ENCODE measurements at regions not wholly inside any gene's neighbourhood (a gene's known extent, or its start where the extent isn't known, plus 50 kb on each side); places are given as distances from the start of the nearest gene placed in this dataset.

DNA sequence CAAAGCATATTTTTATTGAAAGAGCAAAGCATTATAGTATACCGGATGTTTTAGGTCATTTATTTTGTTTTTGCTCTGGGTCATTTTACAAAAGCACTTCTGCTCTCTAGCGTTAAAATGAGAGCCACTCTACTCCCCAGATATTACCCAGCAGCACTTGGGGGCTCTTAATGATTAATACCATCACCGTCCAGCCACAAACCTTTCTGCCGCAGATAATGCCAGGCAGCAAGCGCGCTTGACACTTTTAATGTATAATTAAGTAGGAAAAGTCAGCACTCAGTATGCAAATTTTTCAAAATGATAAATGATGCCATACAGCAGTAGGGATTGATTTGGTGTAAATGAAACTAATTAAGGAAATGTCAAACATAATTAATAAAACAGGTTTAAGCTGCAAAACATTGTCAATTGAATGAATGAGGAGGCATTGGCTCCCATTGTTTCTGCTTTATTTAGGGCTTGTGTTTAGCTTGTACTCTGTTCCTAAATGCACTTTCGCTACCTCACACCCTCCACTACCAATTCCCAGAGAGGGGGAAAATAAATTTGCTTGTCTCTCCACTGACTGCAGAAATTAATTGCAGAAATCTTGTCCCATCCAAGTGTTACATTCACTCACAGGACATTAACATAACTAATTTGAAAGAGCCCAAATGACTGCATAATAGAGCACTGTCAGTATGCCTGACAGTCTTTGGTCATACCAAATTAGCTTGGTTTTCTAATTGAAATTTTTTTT, 358.8 kb upstream of the ARRDC3 start:
- DNase-seq: no peak

DNA sequence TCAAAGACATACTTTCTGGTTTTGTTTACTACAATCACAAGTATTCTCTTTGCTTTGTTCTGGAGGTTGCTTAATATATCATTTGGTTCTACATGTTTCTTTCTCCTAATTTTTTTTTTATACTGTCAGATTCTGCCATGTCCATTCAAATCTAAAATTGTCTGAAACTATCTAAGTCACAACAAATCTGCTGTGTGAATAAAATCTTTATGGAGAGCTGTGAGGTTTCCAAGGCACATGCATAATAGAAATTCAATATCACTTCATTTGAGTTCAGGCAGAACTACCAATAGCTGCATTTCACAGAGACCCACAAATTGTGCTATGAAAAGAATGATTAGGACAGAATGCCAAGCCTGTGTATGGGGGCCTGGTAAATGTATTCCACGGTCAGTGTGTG, 346.9 kb upstream of the ARRDC3 start:
- no peak for DNase-seq

DNA sequence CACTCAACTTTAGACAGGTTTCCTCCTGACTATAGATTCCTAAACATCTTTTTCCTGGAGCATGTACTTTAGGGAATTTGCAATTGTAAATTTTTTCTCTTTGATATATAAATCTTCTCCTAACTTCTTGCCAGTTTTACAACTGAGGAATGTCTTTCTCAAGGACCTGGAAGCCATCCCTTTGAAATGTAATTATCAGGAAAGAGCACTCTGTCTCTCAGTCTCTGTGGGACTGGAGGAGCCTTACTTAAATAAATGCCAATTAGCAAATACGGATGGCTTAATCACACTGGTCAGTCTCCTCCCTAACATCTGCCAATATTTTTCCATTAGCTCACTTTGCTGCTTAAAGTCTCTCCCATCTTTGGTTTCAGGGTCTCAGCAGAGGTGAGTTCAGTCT, 344.3 kb upstream of the ARRDC3 start:
- DNase-seq: no peak

DNA sequence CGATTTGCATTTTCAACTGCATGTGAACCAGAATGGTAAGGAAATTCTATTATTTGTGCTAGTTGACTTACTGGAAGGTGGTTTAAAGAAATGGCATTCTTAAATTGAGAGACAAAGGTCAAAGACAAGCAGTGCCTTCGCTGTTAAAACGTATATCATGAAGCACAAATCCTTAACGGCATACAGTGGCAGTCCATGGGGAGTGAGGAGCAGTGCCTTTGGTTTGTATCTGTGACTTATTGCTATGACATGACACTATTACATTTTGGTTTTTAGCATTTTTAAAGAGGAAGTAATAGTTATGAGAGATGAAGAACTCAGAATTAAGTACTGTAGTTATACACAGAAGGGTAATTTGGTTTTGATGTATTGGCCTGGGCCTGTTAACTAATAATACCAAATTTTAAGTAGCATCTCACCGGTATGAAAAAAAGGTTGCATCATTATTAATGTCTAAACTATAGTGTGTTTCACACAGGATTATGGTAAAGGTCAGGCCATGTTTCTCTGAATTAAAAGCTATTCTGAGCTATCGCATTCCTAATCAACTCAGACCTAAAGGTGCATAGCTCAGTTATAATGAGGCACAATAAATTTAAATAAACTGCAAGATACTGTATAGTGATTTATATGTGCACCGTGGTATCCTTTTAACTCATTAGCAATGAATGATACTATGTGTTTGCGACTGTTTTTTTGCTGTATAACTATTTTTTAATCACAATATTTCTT, 339.8 kb upstream of the ARRDC3 start:
- no peak for DNase-seq

DNA sequence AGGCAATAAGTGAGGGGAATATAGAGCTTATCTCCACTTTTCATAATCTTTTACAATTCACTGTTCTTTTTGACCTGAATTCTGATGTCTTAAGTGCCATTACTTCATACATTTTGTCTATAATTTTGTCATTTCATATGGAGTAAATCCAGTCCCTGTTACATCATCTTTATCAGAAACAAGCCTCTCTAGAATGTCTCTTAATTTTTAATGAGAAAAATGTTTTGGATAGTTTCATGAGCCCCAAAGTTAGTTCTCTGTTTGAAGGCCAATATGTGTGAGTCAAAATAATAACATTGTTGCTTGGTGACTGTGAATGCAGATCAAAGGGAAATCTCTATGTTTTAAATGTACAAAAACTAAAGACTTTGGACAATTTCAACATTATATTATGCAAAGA, 329.6 kb upstream of the ARRDC3 start:
- no peak for DNase-seq

DNA sequence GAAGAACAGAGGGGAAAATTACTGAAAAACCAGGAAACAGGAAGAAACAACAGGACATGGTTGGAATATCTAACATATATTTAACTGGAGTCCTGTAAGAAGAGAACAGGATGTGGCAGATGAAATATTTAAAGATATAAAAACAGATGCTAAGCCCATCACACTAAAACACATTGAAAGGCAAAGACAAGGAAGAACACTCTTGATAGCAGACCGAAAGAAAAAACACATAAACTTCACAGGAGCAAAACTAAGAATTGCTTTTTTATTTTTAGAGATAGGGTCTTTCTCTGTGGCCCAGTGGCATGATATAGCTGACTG, 324.4 kb upstream of the ARRDC3 start:
- no peak for DNase-seq

DNA sequence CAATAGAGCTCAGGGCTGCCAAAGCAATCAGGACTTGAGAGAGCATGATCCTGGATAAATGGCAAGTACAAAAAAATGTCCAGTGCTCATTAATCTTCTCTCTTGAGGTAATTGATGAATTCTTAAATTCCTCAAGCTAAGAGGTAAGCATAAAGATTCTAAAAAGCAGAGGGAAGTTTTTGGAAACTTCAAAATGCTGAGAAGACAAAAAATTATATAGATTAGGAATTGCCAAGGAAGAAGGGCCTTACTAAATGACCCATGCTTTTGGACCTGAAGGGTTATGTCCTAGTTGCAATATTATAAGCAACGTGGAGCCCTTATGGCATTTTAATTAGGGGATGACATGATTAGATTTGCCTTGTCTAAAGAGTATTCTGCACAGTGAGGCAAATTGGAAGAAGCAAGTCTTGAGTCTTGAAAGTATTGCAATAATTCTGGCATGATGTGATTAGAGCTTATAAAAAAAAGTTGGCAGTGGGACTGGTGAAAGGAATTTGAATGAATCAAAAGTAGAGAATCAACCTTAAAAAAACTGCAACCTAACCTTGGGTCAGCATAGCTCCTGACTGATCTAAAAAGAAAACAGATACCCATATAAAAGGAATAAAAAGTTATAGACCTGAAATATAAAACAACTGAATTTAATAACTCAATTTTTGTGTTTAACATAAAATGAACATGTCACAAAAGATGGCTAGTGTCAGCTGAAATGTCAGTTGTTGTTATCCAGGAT, 323.8 kb upstream of the ARRDC3 start:
- DNase-seq: no peak

DNA sequence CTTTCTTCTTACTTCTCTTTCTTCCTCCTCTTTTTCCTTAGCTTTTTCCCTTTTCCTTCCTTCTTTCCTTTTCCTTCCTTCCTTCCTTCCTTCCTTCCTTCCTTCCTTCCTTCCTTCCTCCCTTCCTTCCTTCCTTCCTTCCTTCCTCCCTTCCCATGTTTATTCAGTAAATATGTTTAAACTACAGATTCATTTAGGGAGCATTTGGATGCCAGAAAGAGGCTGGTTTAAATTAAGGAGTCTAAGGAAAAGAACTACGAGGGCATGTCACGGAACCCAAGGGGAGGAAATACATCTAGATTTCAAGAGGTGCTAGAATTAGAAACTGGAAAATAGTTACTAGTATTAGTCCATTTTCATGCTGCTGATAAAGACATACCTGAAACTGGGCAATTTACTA, 320.0 kb upstream of the ARRDC3 start:
- DNase-seq: no peak

DNA sequence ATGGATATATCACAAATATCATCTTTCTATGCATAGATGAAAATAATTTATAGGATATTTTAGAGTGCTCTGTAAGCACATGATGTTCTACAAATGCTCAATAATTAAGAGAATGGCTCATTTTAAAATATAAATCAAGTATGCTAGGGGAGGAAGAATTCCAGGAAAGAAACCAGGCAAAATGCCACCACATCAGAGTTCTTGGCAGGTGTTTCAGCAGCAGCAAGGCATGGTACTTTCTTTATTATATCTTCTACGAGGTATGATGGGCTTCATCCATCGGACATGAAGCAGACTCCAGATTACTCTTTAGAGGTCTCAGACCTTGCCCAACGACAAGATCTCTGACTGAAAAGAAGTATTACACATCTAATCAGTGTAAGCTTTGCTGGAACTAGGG, 316.3 kb upstream of the ARRDC3 start:
- DNase-seq: no peak

DNA sequence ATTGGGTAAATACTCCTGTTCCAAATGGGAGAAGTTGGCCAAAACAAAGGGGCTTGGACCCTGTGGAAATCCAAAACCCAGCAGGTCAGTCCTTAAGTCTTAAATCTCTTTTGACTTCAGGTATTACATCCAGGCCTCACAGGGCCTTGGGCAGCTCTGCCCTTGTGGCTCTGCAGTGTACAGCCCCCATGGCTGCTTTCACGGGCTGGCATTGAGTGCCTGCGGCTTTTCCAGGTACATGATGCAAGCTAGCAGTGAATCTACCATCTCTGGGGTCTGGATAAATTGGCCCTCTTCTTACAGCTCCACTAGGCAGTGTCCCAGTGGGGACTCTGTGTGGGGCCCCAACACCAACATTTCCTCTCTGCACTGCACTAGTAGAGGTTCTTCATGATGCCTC, 308.5 kb upstream of the ARRDC3 start:
- DNase-seq: no peak

DNA sequence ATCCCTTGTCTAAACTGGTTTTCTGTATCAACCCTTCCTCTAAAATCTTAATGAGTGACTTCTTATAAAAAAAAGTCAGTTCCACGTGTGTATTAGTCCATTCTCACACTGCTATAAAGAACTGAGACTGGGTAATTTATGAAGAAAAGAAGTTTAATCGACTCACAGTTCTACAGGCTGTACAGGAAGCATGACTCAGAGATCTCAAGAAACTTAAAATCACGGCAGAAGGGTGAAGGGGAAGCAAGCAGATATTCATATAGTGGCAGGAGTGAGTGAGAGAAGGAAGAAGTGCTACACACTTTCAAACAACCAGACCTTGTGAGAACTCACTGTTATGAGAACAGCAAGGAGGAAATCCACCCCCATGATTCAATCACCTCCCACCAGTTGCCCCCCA, 307.8 kb upstream of the ARRDC3 start:
- DNase-seq: no peak

DNA sequence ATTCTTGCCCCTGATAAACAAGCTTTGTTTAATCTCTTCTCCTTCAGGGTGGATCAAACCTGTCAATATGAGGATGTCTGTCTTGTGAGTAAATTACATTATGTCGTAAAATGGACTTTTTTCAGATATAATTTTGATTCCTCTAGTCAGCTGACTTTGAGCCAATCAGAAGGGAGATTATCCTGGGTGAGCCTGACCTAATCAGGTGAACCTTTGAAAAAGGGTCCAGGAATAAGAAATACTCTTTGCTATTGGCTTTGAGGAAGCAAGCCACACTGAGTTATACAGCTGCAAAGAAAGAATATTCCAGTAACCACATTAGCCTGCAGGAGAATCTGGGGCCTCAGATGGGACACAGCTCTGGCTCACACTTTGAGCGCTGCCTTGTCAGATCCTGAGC, 304.3 kb upstream of the ARRDC3 start:
- no peak for DNase-seq

DNA sequence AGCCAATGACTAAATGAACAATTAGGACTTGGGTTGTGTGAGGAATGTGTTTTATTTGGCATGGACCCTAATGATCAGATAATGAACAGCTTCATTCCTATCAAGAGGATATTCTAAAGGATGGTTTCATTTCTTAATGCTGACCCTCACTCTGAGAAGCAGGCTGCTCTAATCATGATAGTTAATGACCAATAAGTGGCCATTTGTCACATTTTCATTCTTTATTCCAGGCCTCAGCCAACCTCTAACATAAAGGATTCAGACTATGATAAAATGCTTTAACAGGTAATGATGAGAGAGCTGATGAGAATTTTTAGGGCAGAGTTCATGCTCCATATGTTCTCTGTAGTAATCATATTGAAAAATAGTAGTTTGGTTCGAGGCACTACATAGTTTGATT, 301.5 kb upstream of the ARRDC3 start:
- DNase-seq: no peak

DNA sequence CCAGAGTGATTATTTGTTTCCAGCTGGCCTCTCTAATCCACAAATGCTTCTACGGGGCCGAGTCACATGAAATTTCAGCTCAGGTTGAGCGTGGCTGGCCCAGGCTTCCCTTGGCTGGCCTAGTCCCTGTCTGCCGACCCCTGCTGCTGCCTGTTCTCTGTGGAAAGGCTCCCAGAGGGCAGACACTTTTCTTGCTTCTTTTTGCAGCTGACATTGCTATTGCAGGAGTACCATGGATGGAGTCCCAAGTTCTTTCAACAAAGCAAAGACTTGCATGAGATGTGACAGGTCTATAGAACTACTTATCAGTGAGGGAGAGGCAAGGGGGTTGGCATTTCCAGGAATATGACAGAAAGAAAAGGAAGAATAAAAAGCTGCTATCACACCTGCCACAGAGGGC, 287.4 kb upstream of the ARRDC3 start:
- no peak for DNase-seq

DNA sequence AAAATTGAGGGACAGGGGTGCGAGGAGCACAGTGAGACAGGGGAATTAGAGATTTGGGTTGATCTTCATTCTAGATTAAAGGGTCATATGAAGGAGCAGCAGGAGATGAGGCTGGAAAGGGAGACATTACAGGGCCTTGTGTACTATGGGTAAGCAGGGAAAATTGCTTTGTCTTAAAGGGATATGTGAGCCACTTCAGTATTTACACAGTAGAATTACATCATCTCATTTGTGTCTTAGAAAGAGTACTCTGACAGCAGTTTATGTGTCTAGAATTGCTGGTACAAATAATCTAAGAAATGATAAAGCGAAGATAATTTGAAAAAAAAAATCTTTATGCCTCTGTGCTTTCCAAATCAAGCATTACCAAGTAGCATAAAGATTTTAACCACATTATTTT, 287.0 kb upstream of the ARRDC3 start:
- DNase-seq: no peak

DNA sequence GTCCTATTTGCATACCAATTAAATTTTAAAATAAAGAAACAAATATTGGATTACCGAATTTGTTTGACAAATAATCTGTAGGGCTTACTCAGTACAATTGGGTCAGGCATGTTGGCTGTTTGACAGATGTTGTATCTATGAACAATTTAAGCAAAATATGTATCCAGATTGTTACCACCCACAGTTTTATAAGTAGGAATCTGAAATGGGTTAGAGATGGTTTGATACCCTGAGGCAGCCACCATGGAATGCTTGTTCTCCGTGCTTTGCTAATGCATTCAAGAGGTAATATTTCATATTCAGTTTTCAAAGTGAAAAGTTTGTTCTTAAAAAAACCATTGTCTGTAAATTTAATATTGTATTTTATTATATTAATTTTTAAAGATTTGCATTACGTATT, 285.1 kb upstream of the ARRDC3 start:
- DNase-seq: no peak

DNA sequence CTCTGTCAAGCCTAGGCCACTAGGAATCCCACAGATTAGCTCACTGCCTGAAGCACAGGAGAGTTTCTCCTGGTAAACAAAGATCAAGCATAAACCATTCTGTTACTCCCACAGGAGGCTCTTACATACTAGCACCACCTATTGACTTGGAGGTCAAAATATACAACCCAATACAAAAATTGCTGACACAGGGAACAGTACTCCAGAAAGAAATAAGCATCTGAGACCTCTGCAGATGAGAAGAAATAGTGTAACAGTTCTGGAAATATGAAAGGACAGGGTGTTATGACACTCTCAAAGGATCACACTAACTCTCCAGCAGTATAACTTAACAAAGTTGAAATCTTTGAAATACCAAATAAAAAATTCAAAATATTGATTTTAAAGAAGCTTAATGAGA, 269.6 kb upstream of the ARRDC3 start:
- DNase-seq: no peak

DNA sequence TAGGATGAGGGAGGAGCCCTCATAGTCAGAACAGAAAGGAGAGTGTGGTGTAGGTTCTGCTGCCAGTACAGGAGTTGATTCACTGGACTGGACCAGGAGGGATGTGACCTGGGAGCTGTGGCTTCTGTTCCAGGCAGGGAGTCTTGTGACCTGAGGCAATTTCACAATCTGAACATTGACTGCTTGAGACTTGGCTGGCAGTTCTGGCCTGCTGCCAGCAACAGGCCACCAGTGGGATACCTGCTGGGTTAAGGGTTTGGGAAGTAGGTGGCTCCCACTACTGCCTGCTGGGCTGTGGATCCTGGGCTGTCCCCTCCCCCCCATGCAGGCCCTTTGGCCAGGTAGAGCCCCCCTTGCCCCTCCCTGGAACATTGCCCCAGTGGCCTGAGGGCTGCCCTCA, 268.6 kb upstream of the ARRDC3 start:
- no peak for DNase-seq

DNA sequence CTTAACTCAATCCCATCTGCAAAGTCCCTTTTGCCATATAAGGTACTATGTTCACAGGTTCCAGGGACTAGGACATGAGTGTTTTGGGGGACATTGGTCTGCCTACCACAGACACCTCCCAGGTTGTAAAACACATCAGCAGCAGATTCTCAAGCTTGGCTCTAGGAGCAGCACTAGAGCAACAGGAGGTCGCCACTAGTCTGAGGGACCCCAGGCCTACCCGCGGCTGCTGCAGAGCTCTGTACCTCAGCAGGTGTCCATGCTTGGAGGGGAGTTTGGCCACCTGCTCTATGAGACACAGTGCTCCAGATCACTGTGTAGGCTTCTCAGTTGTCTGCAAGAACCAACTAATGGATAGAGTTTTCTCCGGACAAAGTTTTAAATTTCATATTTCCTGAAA, 262.2 kb upstream of the ARRDC3 start:
- no peak for DNase-seq

DNA sequence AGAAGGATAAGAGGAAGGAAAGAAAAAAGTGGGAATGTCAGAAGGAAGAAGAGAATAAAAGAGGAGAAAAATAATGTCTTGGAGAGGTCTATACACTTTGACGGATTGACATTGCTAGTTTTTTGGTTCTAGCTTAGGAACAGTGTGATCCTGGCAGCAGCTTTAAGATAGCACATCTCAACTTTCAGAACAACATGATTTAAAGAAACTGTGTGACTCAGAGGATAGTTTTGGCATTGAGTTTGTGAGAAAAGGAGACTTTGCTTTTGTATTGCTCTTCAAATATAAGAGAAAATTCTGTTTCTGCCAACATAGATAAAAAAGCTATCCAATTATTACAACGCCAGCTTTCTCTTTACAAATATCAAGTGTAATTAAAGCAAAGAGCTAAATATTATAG, 260.7 kb upstream of the ARRDC3 start:
- DNase-seq: no peak

DNA sequence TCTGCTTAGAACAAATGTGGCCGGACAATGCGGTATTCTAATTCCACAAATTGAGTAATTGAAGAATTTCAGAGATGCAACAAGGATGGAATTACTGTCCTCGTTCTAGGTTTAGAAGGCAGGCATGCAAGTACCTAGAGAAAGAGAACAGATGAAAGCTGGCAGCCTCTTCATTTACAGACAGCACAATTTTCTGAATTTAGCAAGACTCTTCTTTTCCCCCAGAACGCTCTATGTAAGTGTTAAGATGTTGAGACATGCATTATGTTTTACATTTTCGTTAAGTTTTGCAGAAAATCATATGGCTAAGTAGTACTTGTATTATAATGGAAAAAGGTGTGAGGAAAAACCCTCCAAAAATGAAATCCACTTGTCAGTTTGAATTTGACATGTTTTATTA, 259.5 kb upstream of the ARRDC3 start:
- DNase-seq: no peak

DNA sequence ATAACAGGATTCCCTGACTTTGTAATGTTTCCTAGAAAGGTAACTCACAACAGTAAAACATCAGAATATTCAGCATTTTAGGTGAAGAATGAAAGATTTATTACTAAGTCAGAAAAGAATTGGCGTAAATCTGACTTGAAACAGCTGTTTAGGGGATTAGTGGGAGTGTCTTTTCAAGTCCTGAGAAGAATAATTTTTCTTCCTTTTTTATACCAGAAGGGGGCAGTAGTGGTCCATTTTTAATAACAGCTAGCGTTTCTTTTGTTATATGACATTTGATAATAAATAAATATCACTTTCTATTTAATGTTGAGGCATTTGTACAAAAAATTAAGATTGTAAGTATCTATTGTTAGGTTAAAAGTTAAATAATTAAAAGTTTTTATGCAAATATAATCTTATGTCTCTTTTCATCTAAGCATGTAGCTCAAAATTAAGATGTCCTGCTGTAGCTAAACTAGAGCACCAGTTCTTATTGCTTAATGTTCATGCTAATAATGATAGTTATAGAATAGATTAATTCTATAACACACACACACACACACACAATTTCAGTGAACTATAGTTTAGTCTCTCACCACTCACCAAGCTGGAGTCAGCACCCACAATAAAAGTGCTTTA, 258.7 kb upstream of the ARRDC3 start:
- peak; percentile 61 for DNase-seq

DNA sequence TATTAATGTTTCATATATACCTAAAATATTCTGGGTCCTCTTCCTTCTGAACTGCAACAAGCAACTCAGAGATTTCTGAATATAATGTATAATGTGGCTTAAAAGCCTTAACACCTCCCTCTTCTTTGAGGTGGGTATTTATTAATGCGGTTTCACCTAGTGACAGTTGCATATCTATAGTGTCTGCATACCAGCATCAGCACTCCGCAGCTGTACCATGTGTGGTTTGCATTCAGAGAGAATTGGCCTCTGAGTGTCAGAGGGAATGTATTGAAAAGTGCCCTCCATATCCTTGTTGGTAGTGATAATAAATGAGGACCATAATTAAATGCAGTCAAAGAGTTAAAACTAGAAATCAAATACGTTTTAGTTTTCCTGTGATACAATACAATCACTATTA, 256.6 kb upstream of the ARRDC3 start:
- DNase-seq: no peak

DNA sequence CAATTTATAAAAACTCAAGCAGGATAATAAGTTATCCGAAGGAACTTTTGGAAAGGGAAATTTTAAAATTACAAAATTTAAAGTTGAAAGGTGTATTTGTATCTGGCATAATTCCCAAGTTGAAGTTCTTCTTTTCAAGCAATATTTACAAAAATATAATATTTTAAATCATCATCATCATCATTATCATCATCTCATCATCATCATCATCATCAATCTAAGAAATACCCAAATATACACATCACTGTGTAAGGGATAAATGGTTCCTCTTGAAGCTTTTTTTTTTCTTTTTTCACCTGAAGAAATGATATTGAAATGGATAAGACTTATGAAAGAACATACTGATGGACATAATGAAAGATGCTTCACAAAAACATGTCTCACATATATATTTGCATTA, 254.9 kb upstream of the ARRDC3 start:
- no peak for DNase-seq
